ENCODE measurements at regions not wholly inside any gene's neighbourhood (a gene's known extent, or its start where the extent isn't known, plus 50 kb on each side); places are given as distances from the start of the nearest gene placed in this dataset.
A peak's percentile ranks its signal among the peaks of the same experiment; 100 is the strongest.

- H3K27ac Mint-ChIP-seq: peak overlapping the region; percentile 44
- no peak for DNase-seq
- peaks cover 33% of the 10 kb centered on the region for H3K4me1 Mint-ChIP-seq
- no peaks in the 10 kb centered on the region for H3K9me3 Mint-ChIP-seq
- no peak overlapping the region for H3K4me3 Mint-ChIP-seq
- no peaks in the 10 kb centered on the region for H3K27me3 Mint-ChIP-seq (ENCODE audit: low read depth, poor library complexity)
- TF ChIP-seq CTCF (IDR thresholded peaks at IDR 0.05): no peak
- no peaks in the 10 kb centered on the region for H3K36me3 Mint-ChIP-seq (ENCODE audit: low read depth)
Measured at GRCh38 chr6:22748681-22749080, 179.3 kb downstream of the HDGFL1 start.

- Mint-ChIP-seq H3K9me3 (no peaks in the 10 kb centered on the region), H3K4me1 (peaks cover 43% of the 10 kb centered on the region), H3K4me3 (no peak overlapping the region), H3K27ac (no peak overlapping the region), H3K27me3 (ENCODE audit: low read depth, poor library complexity) (no peaks in the 10 kb centered on the region), H3K36me3 (ENCODE audit: low read depth) (no peaks in the 10 kb centered on the region)
- no peak for DNase-seq
- TF ChIP-seq CTCF (IDR thresholded peaks at IDR 0.05): no peak
Measured at GRCh38 chr6:22749696-22750095, 180.3 kb downstream of the HDGFL1 start.

- H3K27ac Mint-ChIP-seq: no peak overlapping the region
- TF ChIP-seq CTCF (IDR thresholded peaks at IDR 0.05): no peak
- no peaks in the 10 kb centered on the region for H3K9me3 Mint-ChIP-seq
Measured at GRCh38 chr6:22751223-22751622, 181.9 kb downstream of the HDGFL1 start.

GRCh38 chr6:22752522-22752921, 183.2 kb downstream of the HDGFL1 start:
- Mint-ChIP-seq H3K27ac (no peak overlapping the region), H3K36me3 (ENCODE audit: low read depth) (no peaks in the 10 kb centered on the region), H3K4me1 (peaks cover 52% of the 10 kb centered on the region), H3K27me3 (ENCODE audit: low read depth, poor library complexity) (no peaks in the 10 kb centered on the region), H3K4me3 (no peak overlapping the region), H3K9me3 (no peaks in the 10 kb centered on the region)
- no peak for TF ChIP-seq CTCF (IDR thresholded peaks at IDR 0.05)
- no peak for DNase-seq

More at GRCh38 chr6:22751223-22751622, 181.9 kb downstream of the HDGFL1 start:
- Mint-ChIP-seq H3K4me3 (no peak overlapping the region), H3K36me3 (ENCODE audit: low read depth) (no peaks in the 10 kb centered on the region), H3K4me1 (peaks cover 49% of the 10 kb centered on the region), H3K27me3 (ENCODE audit: low read depth, poor library complexity) (no peaks in the 10 kb centered on the region)
- DNase-seq: no peak

GRCh38 chr6:22754061-22754460, 184.7 kb downstream of the HDGFL1 start:
- no peak for DNase-seq
- TF ChIP-seq CTCF (IDR thresholded peaks at IDR 0.05): no peak
- no peaks in the 10 kb centered on the region for H3K9me3 Mint-ChIP-seq
- no peaks in the 10 kb centered on the region for H3K36me3 Mint-ChIP-seq (ENCODE audit: low read depth)
- no peaks in the 10 kb centered on the region for H3K27me3 Mint-ChIP-seq (ENCODE audit: low read depth, poor library complexity)
- peak overlapping the region; percentile 84 for H3K27ac Mint-ChIP-seq
- H3K4me3 Mint-ChIP-seq: no peak overlapping the region
- H3K4me1 Mint-ChIP-seq: peaks cover 52% of the 10 kb centered on the region

- no peak overlapping the region for H3K27ac Mint-ChIP-seq
- DNase-seq: no peak
- peaks cover 46% of the 10 kb centered on the region for H3K4me1 Mint-ChIP-seq
- no peaks in the 10 kb centered on the region for H3K27me3 Mint-ChIP-seq (ENCODE audit: low read depth, poor library complexity)
- TF ChIP-seq CTCF (IDR thresholded peaks at IDR 0.05): no peak
- H3K36me3 Mint-ChIP-seq (ENCODE audit: low read depth): no peaks in the 10 kb centered on the region
- H3K4me3 Mint-ChIP-seq: no peak overlapping the region
- peaks cover 7% of the 10 kb centered on the region for H3K9me3 Mint-ChIP-seq
Measured at GRCh38 chr6:22755605-22756004, 186.2 kb downstream of the HDGFL1 start.

Measured in nephron progenitor cell (in vitro differentiated cells).